Astrocyte (in vitro differentiated cells and primary cell): ENCODE measurements at regions not wholly inside any gene's neighbourhood (a gene's known extent, or its start where the extent isn't known, plus 50 kb on each side); places are given as distances from the start of the nearest gene placed in this dataset.

ENCODE experiments used
- DNase-seq: peaks from one replicate; pipeline ENCODE4 v3.0.0-alpha.2; 2010; ENCODE audit warnings: low read depth
- FAIRE-seq: peaks from 2 replicates; lab custom pipeline; 2011; peaks lifted over from hg19 to GRCh38; lab: Jason Lieb, UNC
- H2AFZ ChIP-seq: 2 replicates; pipeline ENCODE4 v1.6.0; 2012; ENCODE audit warnings: low read depth, low read length, inconsistent platforms
- H3K27ac ChIP-seq: 2 replicates; pipeline ENCODE4 v1.5.1; 2011; ENCODE audit warnings: low read depth, low read length, inconsistent platforms
- H3K27me3 ChIP-seq: 2 replicates; pipeline ENCODE4 v1.6.0; 2011; ENCODE audit warnings: low read length, inconsistent platforms; ENCODE audit not compliant: insufficient read depth
- H3K36me3 ChIP-seq: 2 replicates; pipeline ENCODE4 v1.5.1; 2011; ENCODE audit warnings: low read length, inconsistent platforms; ENCODE audit not compliant: insufficient read depth
- H3K4me1 ChIP-seq: 2 replicates; pipeline ENCODE4 v1.5.1; 2011; ENCODE audit warnings: low read length, inconsistent platforms; ENCODE audit not compliant: insufficient read depth
- H3K4me2 ChIP-seq: 2 replicates; pipeline ENCODE4 v1.6.0; 2012; ENCODE audit warnings: low read length, inconsistent platforms
- H3K4me3 ChIP-seq: 2 replicates; pipeline ENCODE4 v1.5.1; 2011; ENCODE audit warnings: low read depth, mild to moderate bottlenecking, low read length, inconsistent platforms; ENCODE audit not compliant: insufficient read depth
- H3K79me2 ChIP-seq: 2 replicates; pipeline ENCODE4 v1.6.0; 2012; ENCODE audit warnings: mild to moderate bottlenecking, low read length, inconsistent platforms; ENCODE audit not compliant: insufficient read depth
- H3K9ac ChIP-seq: 2 replicates; pipeline ENCODE4 v1.6.0; 2012; ENCODE audit warnings: mild to moderate bottlenecking, low read length, inconsistent platforms
- H3K9me3 ChIP-seq: 2 replicates; pipeline ENCODE4 v1.5.1; 2012; ENCODE audit warnings: low read depth, mild to moderate bottlenecking, low read length, inconsistent platforms; ENCODE audit not compliant: insufficient read depth
- H4K20me1 ChIP-seq: 2 replicates; pipeline ENCODE4 v1.6.0; 2012; ENCODE audit warnings: low read length, inconsistent platforms; ENCODE audit not compliant: insufficient read depth
- H3K27ac Mint-ChIP-seq: one replicate; pipeline ENCODE4 v1.8.0; 2021; ENCODE audit warnings: mild to moderate bottlenecking, mixed read lengths; ENCODE audit not compliant: unreplicated experiment
- H3K27me3 Mint-ChIP-seq: one replicate; pipeline ENCODE4 v1.8.0; 2021; ENCODE audit warnings: low read depth, mixed read lengths; ENCODE audit not compliant: unreplicated experiment
- H3K36me3 Mint-ChIP-seq: one replicate; pipeline ENCODE4 v1.8.0; 2021; ENCODE audit warnings: low read depth, mixed read lengths; ENCODE audit not compliant: unreplicated experiment
- H3K4me1 Mint-ChIP-seq: one replicate; pipeline ENCODE4 v1.8.0; 2021; ENCODE audit warnings: low read depth, mixed read lengths; ENCODE audit not compliant: unreplicated experiment
- H3K4me3 Mint-ChIP-seq: one replicate; pipeline ENCODE4 v1.8.0; 2021; ENCODE audit warnings: mild to moderate bottlenecking, moderate library complexity, mixed read lengths; ENCODE audit not compliant: unreplicated experiment
- H3K9me3 Mint-ChIP-seq: one replicate; pipeline ENCODE4 v1.8.0; 2021; ENCODE audit warnings: mild to moderate bottlenecking, mixed read lengths; ENCODE audit not compliant: unreplicated experiment
- CTCF ChIP-seq: IDR thresholded peaks from 2 replicates; pipeline ENCODE4 v1.5.1; 2011; ENCODE audit warnings: low read depth, mild to moderate bottlenecking, inconsistent platforms, low read length, moderate library complexity; ENCODE audit not compliant: insufficient read depth
- EZH2 ChIP-seq: IDR thresholded peaks from 2 replicates; pipeline ENCODE4 v1.6.1; 2012; ENCODE audit warnings: mild to moderate bottlenecking, low read length, inconsistent platforms; ENCODE audit not compliant: insufficient read depth

- no peaks in the 10 kb centered on the region for H3K79me2 ChIP-seq
- no peaks in the 10 kb centered on the region for H3K27me3 Mint-ChIP-seq
- no peak for TF ChIP-seq EZH2
- no peak for TF ChIP-seq CTCF
- peaks cover 1% of the 10 kb centered on the region for H3K4me1 Mint-ChIP-seq
- no peak overlapping the region for H3K4me3 Mint-ChIP-seq
- no peaks in the 10 kb centered on the region for H4K20me1 ChIP-seq
- H3K36me3 ChIP-seq = no peaks in the 10 kb centered on the region
- H3K27ac ChIP-seq = no peak overlapping the region
- FAIRE-seq (no peak), DNase-seq (no peak)
- no peak overlapping the region for H2AFZ ChIP-seq
- H3K27ac Mint-ChIP-seq = no peak overlapping the region
- H3K9me3 ChIP-seq = no peaks in the 10 kb centered on the region
- H3K9ac ChIP-seq = no peak overlapping the region
- no peaks in the 10 kb centered on the region for H3K4me1 ChIP-seq
- no peak overlapping the region for H3K4me3 ChIP-seq
- H3K27me3 ChIP-seq = no peaks in the 10 kb centered on the region
- no peak overlapping the region for H3K4me2 ChIP-seq
- no peaks in the 10 kb centered on the region for H3K9me3 Mint-ChIP-seq
- no peaks in the 10 kb centered on the region for H3K36me3 Mint-ChIP-seq
These were observed 1022.3 kb upstream of the WWC1 start for GRCh38 chr5:167269146-167269545.

DNA sequence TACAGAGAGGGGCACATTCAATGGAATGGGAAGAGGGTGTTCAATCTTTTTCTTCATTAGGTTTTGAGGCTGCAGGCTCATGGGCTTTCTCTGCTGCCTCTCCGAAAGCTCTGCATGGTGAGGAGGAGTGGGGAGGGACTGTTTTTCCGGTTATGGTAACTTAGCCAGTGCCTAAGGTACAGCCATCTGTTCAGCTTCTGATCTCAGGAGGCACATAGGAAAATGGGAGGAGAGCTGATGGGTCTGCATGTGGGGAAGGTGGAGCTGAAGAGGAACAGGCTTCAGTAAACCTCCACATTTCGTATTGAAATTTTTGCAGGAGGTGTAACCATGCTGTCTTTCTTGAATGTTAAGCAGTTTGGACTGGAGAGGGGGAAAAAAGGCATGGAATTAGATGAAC, 1020.4 kb upstream of the WWC1 start:
- no peak overlapping the region for H3K4me3 ChIP-seq
- H3K9me3 ChIP-seq = no peaks in the 10 kb centered on the region
- H3K36me3 ChIP-seq = no peaks in the 10 kb centered on the region
- H4K20me1 ChIP-seq = no peaks in the 10 kb centered on the region
- no peak overlapping the region for H3K9ac ChIP-seq
- H3K4me1 ChIP-seq = no peaks in the 10 kb centered on the region
- no peak for FAIRE-seq
- Mint-ChIP-seq H3K27ac (no peak overlapping the region), H3K27me3 (no peaks in the 10 kb centered on the region), H3K9me3 (no peaks in the 10 kb centered on the region), H3K36me3 (no peaks in the 10 kb centered on the region), H3K4me3 (no peak overlapping the region), H3K4me1 (peaks cover 1% of the 10 kb centered on the region)
- H3K79me2 ChIP-seq = no peaks in the 10 kb centered on the region
- H3K27me3 ChIP-seq = no peaks in the 10 kb centered on the region
- no peak overlapping the region for H3K4me2 ChIP-seq
- no peak for DNase-seq
- H3K27ac ChIP-seq = no peak overlapping the region
- no peak for TF ChIP-seq EZH2
- no peak for TF ChIP-seq CTCF
- no peak overlapping the region for H2AFZ ChIP-seq

DNA sequence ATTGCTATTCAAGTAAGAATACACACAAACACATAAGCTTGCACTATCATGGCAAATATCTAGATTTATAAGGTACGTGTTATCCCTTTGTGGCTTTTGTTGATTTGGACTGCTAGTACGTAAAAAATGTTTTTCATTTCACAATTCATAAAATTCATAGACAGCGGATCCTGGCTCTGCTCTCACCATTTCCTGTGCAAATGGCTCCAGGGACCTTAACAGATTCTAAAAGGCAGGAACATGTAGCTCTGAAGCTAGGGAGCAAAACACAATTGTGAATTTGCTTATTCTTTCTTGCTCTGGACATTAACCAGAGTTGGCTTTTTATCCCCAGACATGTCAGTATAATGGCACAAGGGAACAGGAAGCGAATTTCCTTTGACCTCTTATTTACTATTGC, 1019.9 kb upstream of the WWC1 start:
- no peaks in the 10 kb centered on the region for H3K4me1 ChIP-seq
- Mint-ChIP-seq H3K27me3 (no peaks in the 10 kb centered on the region), H3K27ac (no peak overlapping the region), H3K4me3 (no peak overlapping the region), H3K36me3 (no peaks in the 10 kb centered on the region), H3K4me1 (peaks cover 1% of the 10 kb centered on the region), H3K9me3 (no peaks in the 10 kb centered on the region)
- FAIRE-seq = no peak
- H4K20me1 ChIP-seq = no peaks in the 10 kb centered on the region
- no peak overlapping the region for H2AFZ ChIP-seq
- H3K9ac ChIP-seq = no peak overlapping the region
- no peak for DNase-seq
- H3K79me2 ChIP-seq = no peaks in the 10 kb centered on the region
- no peaks in the 10 kb centered on the region for H3K36me3 ChIP-seq
- no peak overlapping the region for H3K27ac ChIP-seq
- no peaks in the 10 kb centered on the region for H3K27me3 ChIP-seq
- no peak for TF ChIP-seq CTCF
- no peak for TF ChIP-seq EZH2
- H3K4me2 ChIP-seq = no peak overlapping the region
- no peaks in the 10 kb centered on the region for H3K9me3 ChIP-seq
- H3K4me3 ChIP-seq = no peak overlapping the region
